H9 (cell line): ENCODE measurements at regions not wholly inside any gene's neighbourhood (a gene's known extent, or its start where the extent isn't known, plus 50 kb on each side); places are given as distances from the start of the nearest gene placed in this dataset.

Source experiments
- DNase-seq: peaks from one replicate; pipeline ENCODE4 v3.0.0-alpha.2; 2017
- H2AFZ ChIP-seq: one replicate; pipeline ENCODE4 v1.6.1; 2013; ENCODE audit warnings: mild to moderate bottlenecking, low read length, control low read depth, moderate library complexity
- H2AK5ac ChIP-seq: 2 replicates; pipeline ENCODE4 v1.6.1; 2013; ENCODE audit warnings: low read length, control low read depth, mixed read lengths; ENCODE audit not compliant: insufficient read length
- H2BK120ac ChIP-seq: one replicate; pipeline ENCODE4 v1.6.1; 2013; ENCODE audit warnings: low read depth, mild to moderate bottlenecking, low read length, control low read depth, inconsistent platforms; ENCODE audit not compliant: poor library complexity, severe bottlenecking
- H2BK12ac ChIP-seq: 2 replicates; pipeline ENCODE4 v1.6.1; 2013; ENCODE audit warnings: low read length, control low read depth, mixed read lengths, low read depth; ENCODE audit not compliant: insufficient read length
- H2BK15ac ChIP-seq: 2 replicates; pipeline ENCODE4 v1.6.1; 2013; ENCODE audit warnings: low read depth, low read length, control low read depth
- H2BK20ac ChIP-seq: one replicate; pipeline ENCODE4 v1.6.1; 2013; ENCODE audit warnings: low read depth, mild to moderate bottlenecking, low read length, control low read depth, inconsistent platforms; ENCODE audit not compliant: poor library complexity, severe bottlenecking
- H2BK5ac ChIP-seq: 2 replicates; pipeline ENCODE4 v1.6.1; 2013; ENCODE audit warnings: low read length, control low read depth, mixed read lengths; ENCODE audit not compliant: insufficient read length
- H3K14ac ChIP-seq: 2 replicates; pipeline ENCODE4 v1.6.1; 2013; ENCODE audit warnings: low read length, control low read depth; ENCODE audit not compliant: insufficient read depth
- H3K18ac ChIP-seq: 2 replicates; pipeline ENCODE4 v1.6.1; 2013; ENCODE audit warnings: low read depth, mild to moderate bottlenecking, mixed read lengths, low read length, control low read depth; ENCODE audit not compliant: insufficient read length
- H3K23ac ChIP-seq: 2 replicates; pipeline ENCODE4 v1.6.1; 2013; ENCODE audit warnings: low read length, control low read depth, mixed read lengths, low read depth; ENCODE audit not compliant: insufficient read length
- H3K23me2 ChIP-seq: 2 replicates; pipeline ENCODE4 v1.6.1; 2013; ENCODE audit warnings: low read depth, mild to moderate bottlenecking, mixed read lengths, low read length, control low read depth; ENCODE audit not compliant: insufficient read length, poor library complexity, severe bottlenecking
- H3K27ac ChIP-seq: 2 replicates; pipeline ENCODE4 v1.5.1; 2013; ENCODE audit warnings: low read length, control low read depth, mixed read lengths, low read depth; ENCODE audit not compliant: insufficient read length
- H3K27me3 ChIP-seq: 2 replicates; pipeline ENCODE4 v1.6.1; 2013; ENCODE audit warnings: low read length, control low read depth, inconsistent platforms; ENCODE audit not compliant: insufficient read depth
- H3K4ac ChIP-seq: 2 replicates; pipeline ENCODE4 v1.6.1; 2013; ENCODE audit warnings: low read depth, mild to moderate bottlenecking, control low read depth, inconsistent platforms, low read length, moderate library complexity
- H3K4me1 ChIP-seq: 2 replicates; pipeline ENCODE4 v1.6.1; 2013; ENCODE audit warnings: low read length, control low read depth, inconsistent platforms; ENCODE audit not compliant: insufficient read depth
- H3K4me2 ChIP-seq: 2 replicates; pipeline ENCODE4 v1.6.1; 2013; ENCODE audit warnings: low read length, control low read depth, mixed read lengths; ENCODE audit not compliant: insufficient read length, insufficient read depth
- H3K56ac ChIP-seq: 2 replicates; pipeline ENCODE4 v1.6.1; 2013; ENCODE audit warnings: low read depth, mild to moderate bottlenecking, mixed read lengths, low read length, control low read depth; ENCODE audit not compliant: insufficient read length
- H3K79me1 ChIP-seq: 2 replicates; pipeline ENCODE4 v1.6.1; 2013; ENCODE audit warnings: low read depth, mild to moderate bottlenecking, moderate library complexity, low read length, control low read depth, inconsistent platforms; ENCODE audit not compliant: insufficient read depth, poor library complexity, severe bottlenecking
- H3K79me2 ChIP-seq: 2 replicates; pipeline ENCODE4 v1.6.1; 2013; ENCODE audit warnings: low read length, control low read depth, inconsistent platforms; ENCODE audit not compliant: insufficient read depth
- H3K9ac ChIP-seq: 2 replicates; pipeline ENCODE4 v1.6.1; 2013; ENCODE audit warnings: low read length, control low read depth, mixed read lengths; ENCODE audit not compliant: insufficient read length; ENCODE audit errors: extremely low read depth
- H3K9me3 ChIP-seq: one replicate; pipeline ENCODE4 v1.6.1; 2013; ENCODE audit warnings: low read depth, low read length, inconsistent platforms; ENCODE audit not compliant: control insufficient read depth
- H3T11ph ChIP-seq: one replicate; pipeline ENCODE4 v1.6.1; 2013; ENCODE audit warnings: mild to moderate bottlenecking, low read length, control low read depth, inconsistent platforms
- H4K20me1 ChIP-seq: one replicate; pipeline ENCODE4 v1.6.1; 2013; ENCODE audit not compliant: control insufficient read depth, insufficient read length, insufficient read depth
- H4K5ac ChIP-seq: 2 replicates; pipeline ENCODE4 v1.6.1; 2013; ENCODE audit warnings: low read depth, mild to moderate bottlenecking, mixed read lengths, low read length, control low read depth; ENCODE audit not compliant: insufficient read length
- H4K8ac ChIP-seq: replicated peaks from 2 replicates; pipeline ENCODE4 v1.6.1; 2013; ENCODE audit warnings: low read length, control low read depth, mixed read lengths, low read depth; ENCODE audit not compliant: insufficient read length
- H4K91ac ChIP-seq: 2 replicates; pipeline ENCODE4 v1.6.1; 2013; ENCODE audit warnings: low read depth, mild to moderate bottlenecking, moderate library complexity, mixed read lengths, low read length, control low read depth; ENCODE audit not compliant: insufficient read length
- H3K27ac Mint-ChIP-seq, 3 experiments: 2 replicates in 2 of 3; 3 replicates in 1 of 3; pipeline ENCODE4 v1.8.0; 2020 to 2021; ENCODE audit warnings: mixed read lengths in 3 of 3, mild to moderate bottlenecking in 1 of 3, moderate library complexity in 1 of 3
- H3K27me3 Mint-ChIP-seq: 2 replicates; pipeline ENCODE4 v1.8.0; 2021; ENCODE audit warnings: low read depth, mild to moderate bottlenecking, moderate library complexity, mixed read lengths
- H3K36me3 Mint-ChIP-seq, 3 experiments: 2 replicates in 2 of 3; 3 replicates in 1 of 3; pipeline ENCODE4 v1.8.0; 2020 to 2021; ENCODE audit warnings: low read depth in 3 of 3, mixed read lengths in 3 of 3; ENCODE audit not compliant: insufficient read depth in 1 of 3
- H3K4me1 Mint-ChIP-seq, 2 experiments: 2 replicates each; pipeline ENCODE4 v1.8.0; 2020; ENCODE audit warnings: mixed read lengths in 2 of 2
- H3K4me3 Mint-ChIP-seq, 2 experiments: 2 replicates in 1 of 2; 3 replicates in 1 of 2; pipeline ENCODE4 v1.8.0; 2020 to 2021; ENCODE audit warnings: mild to moderate bottlenecking in 2 of 2, mixed read lengths in 2 of 2, moderate library complexity in 1 of 2
- H3K9me3 Mint-ChIP-seq, 2 experiments: 2 replicates in 1 of 2; 3 replicates in 1 of 2; pipeline ENCODE4 v1.8.0; 2020; ENCODE audit warnings: mild to moderate bottlenecking in 2 of 2, mixed read lengths in 2 of 2, moderate library complexity in 1 of 2
- CTCF ChIP-seq: fragments of 200-600 bp; sonication (generic); conservative IDR thresholded peaks from 3 replicates; pipeline ENCODE4 v1.8.0; 2021; ENCODE audit warnings: antibody characterized with exemption, mild to moderate bottlenecking
- WGBS: extraction: QIAGEN DNeasy Blood & Tissue Kit; methylation state at CpG from one replicate; pipeline ENCODE4 v1.1.7; 2013; ENCODE audit warnings: missing lambda C conversion rate, low lambda C conversion rate, mixed read lengths; ENCODE audit not compliant: insufficient read length; ENCODE audit errors: extremely low coverage; 5-methylcytosine and 5-hydroxymethylcytosine counted together

- Histone ChIP-seq H3K4ac (no peak overlapping the region), H4K20me1 (no peaks in the 10 kb centered on the region), H4K5ac (no peak overlapping the region), H3K4me2 (no peak overlapping the region), H3K23me2 (no peaks in the 10 kb centered on the region), H2BK120ac (no peak overlapping the region), H3K56ac (no peak overlapping the region), H2BK12ac (no peak overlapping the region), H3K79me2 (no peaks in the 10 kb centered on the region), H3K79me1 (no peaks in the 10 kb centered on the region), H2BK15ac (no peak overlapping the region), H3T11ph (no peak overlapping the region), H2BK5ac (no peak overlapping the region), H3K9me3 (no peaks in the 10 kb centered on the region), H2BK20ac (no peak overlapping the region), H3K18ac (no peak overlapping the region), H3K27me3 (no peaks in the 10 kb centered on the region), H4K91ac (no peak overlapping the region), H2AFZ (no peak overlapping the region), H3K9ac (no peak overlapping the region), H2AK5ac (no peak overlapping the region), H3K23ac (no peak overlapping the region), H3K27ac (no peak overlapping the region), H3K4me1 (peaks cover 8% of the 10 kb centered on the region; the same call in 1 of the 2 replicates), H4K8ac (no peak overlapping the region), H3K14ac (no peak overlapping the region)
- H3K36me3 Mint-ChIP-seq: no peaks in the 10 kb centered on the region; a peak in 1 of 7 replicates
- peaks cover 4% of the 10 kb centered on the region for H3K27me3 Mint-ChIP-seq
- no peak for TF ChIP-seq CTCF
- DNase-seq: no peak
- peak overlapping the region; percentile 1 to 6; a peak in 1 of 5 replicates for H3K4me3 Mint-ChIP-seq
- H3K9me3 Mint-ChIP-seq: peaks cover 0 to 2% of the 10 kb centered on the region in 2 experiments; a peak in 1 of 5 replicates
- WGBS: no CpG with 5 or more reads among the region's 4 CpGs
- peaks cover 60 to 85% of the 10 kb centered on the region in 2 experiments for H3K4me1 Mint-ChIP-seq
- peak overlapping the region in 1 of 3 experiments; percentile 53; a peak in 1 of 7 replicates for H3K27ac Mint-ChIP-seq
Observed at GRCh38 chr20:48291896-48292295, 506.6 kb upstream of the SULF2 start.
